H9 (cell line): ENCODE measurements at regions not wholly inside any gene's neighbourhood (a gene's known extent, or its start where the extent isn't known, plus 50 kb on each side); places are given as distances from the start of the nearest gene placed in this dataset.
A peak's percentile ranks its signal among the peaks of the same experiment; 100 is the strongest.

Experiments used
- DNase-seq: peaks from one replicate; pipeline ENCODE4 v3.0.0-alpha.2; 2017
- H2AFZ ChIP-seq: one replicate; pipeline ENCODE4 v1.6.1; 2013; ENCODE audit warnings: mild to moderate bottlenecking, low read length, control low read depth, moderate library complexity
- H2AK5ac ChIP-seq: 2 replicates; pipeline ENCODE4 v1.6.1; 2013; ENCODE audit warnings: low read length, control low read depth, mixed read lengths; ENCODE audit not compliant: insufficient read length
- H2BK120ac ChIP-seq: one replicate; pipeline ENCODE4 v1.6.1; 2013; ENCODE audit warnings: low read depth, mild to moderate bottlenecking, low read length, control low read depth, inconsistent platforms; ENCODE audit not compliant: poor library complexity, severe bottlenecking
- H2BK12ac ChIP-seq: 2 replicates; pipeline ENCODE4 v1.6.1; 2013; ENCODE audit warnings: low read length, control low read depth, mixed read lengths, low read depth; ENCODE audit not compliant: insufficient read length
- H2BK15ac ChIP-seq: 2 replicates; pipeline ENCODE4 v1.6.1; 2013; ENCODE audit warnings: low read depth, low read length, control low read depth
- H2BK20ac ChIP-seq: one replicate; pipeline ENCODE4 v1.6.1; 2013; ENCODE audit warnings: low read depth, mild to moderate bottlenecking, low read length, control low read depth, inconsistent platforms; ENCODE audit not compliant: poor library complexity, severe bottlenecking
- H2BK5ac ChIP-seq: 2 replicates; pipeline ENCODE4 v1.6.1; 2013; ENCODE audit warnings: low read length, control low read depth, mixed read lengths; ENCODE audit not compliant: insufficient read length
- H3K14ac ChIP-seq: 2 replicates; pipeline ENCODE4 v1.6.1; 2013; ENCODE audit warnings: low read length, control low read depth; ENCODE audit not compliant: insufficient read depth
- H3K18ac ChIP-seq: 2 replicates; pipeline ENCODE4 v1.6.1; 2013; ENCODE audit warnings: low read depth, mild to moderate bottlenecking, mixed read lengths, low read length, control low read depth; ENCODE audit not compliant: insufficient read length
- H3K23ac ChIP-seq: 2 replicates; pipeline ENCODE4 v1.6.1; 2013; ENCODE audit warnings: low read length, control low read depth, mixed read lengths, low read depth; ENCODE audit not compliant: insufficient read length
- H3K23me2 ChIP-seq: 2 replicates; pipeline ENCODE4 v1.6.1; 2013; ENCODE audit warnings: low read depth, mild to moderate bottlenecking, mixed read lengths, low read length, control low read depth; ENCODE audit not compliant: insufficient read length, poor library complexity, severe bottlenecking
- H3K27ac ChIP-seq: 2 replicates; pipeline ENCODE4 v1.5.1; 2013; ENCODE audit warnings: low read length, control low read depth, mixed read lengths, low read depth; ENCODE audit not compliant: insufficient read length
- H3K27me3 ChIP-seq: 2 replicates; pipeline ENCODE4 v1.6.1; 2013; ENCODE audit warnings: low read length, control low read depth, inconsistent platforms; ENCODE audit not compliant: insufficient read depth
- H3K4ac ChIP-seq: 2 replicates; pipeline ENCODE4 v1.6.1; 2013; ENCODE audit warnings: low read depth, mild to moderate bottlenecking, control low read depth, inconsistent platforms, low read length, moderate library complexity
- H3K4me1 ChIP-seq: 2 replicates; pipeline ENCODE4 v1.6.1; 2013; ENCODE audit warnings: low read length, control low read depth, inconsistent platforms; ENCODE audit not compliant: insufficient read depth
- H3K4me2 ChIP-seq: 2 replicates; pipeline ENCODE4 v1.6.1; 2013; ENCODE audit warnings: low read length, control low read depth, mixed read lengths; ENCODE audit not compliant: insufficient read length, insufficient read depth
- H3K56ac ChIP-seq: 2 replicates; pipeline ENCODE4 v1.6.1; 2013; ENCODE audit warnings: low read depth, mild to moderate bottlenecking, mixed read lengths, low read length, control low read depth; ENCODE audit not compliant: insufficient read length
- H3K79me1 ChIP-seq: 2 replicates; pipeline ENCODE4 v1.6.1; 2013; ENCODE audit warnings: low read depth, mild to moderate bottlenecking, moderate library complexity, low read length, control low read depth, inconsistent platforms; ENCODE audit not compliant: insufficient read depth, poor library complexity, severe bottlenecking
- H3K79me2 ChIP-seq: 2 replicates; pipeline ENCODE4 v1.6.1; 2013; ENCODE audit warnings: low read length, control low read depth, inconsistent platforms; ENCODE audit not compliant: insufficient read depth
- H3K9ac ChIP-seq: 2 replicates; pipeline ENCODE4 v1.6.1; 2013; ENCODE audit warnings: low read length, control low read depth, mixed read lengths; ENCODE audit not compliant: insufficient read length; ENCODE audit errors: extremely low read depth
- H3K9me3 ChIP-seq: one replicate; pipeline ENCODE4 v1.6.1; 2013; ENCODE audit warnings: low read depth, low read length, inconsistent platforms; ENCODE audit not compliant: control insufficient read depth
- H3T11ph ChIP-seq: one replicate; pipeline ENCODE4 v1.6.1; 2013; ENCODE audit warnings: mild to moderate bottlenecking, low read length, control low read depth, inconsistent platforms
- H4K20me1 ChIP-seq: one replicate; pipeline ENCODE4 v1.6.1; 2013; ENCODE audit not compliant: control insufficient read depth, insufficient read length, insufficient read depth
- H4K5ac ChIP-seq: 2 replicates; pipeline ENCODE4 v1.6.1; 2013; ENCODE audit warnings: low read depth, mild to moderate bottlenecking, mixed read lengths, low read length, control low read depth; ENCODE audit not compliant: insufficient read length
- H4K8ac ChIP-seq: replicated peaks from 2 replicates; pipeline ENCODE4 v1.6.1; 2013; ENCODE audit warnings: low read length, control low read depth, mixed read lengths, low read depth; ENCODE audit not compliant: insufficient read length
- H4K91ac ChIP-seq: 2 replicates; pipeline ENCODE4 v1.6.1; 2013; ENCODE audit warnings: low read depth, mild to moderate bottlenecking, moderate library complexity, mixed read lengths, low read length, control low read depth; ENCODE audit not compliant: insufficient read length
- H3K27ac Mint-ChIP-seq, 3 experiments: 2 replicates in 2 of 3; 3 replicates in 1 of 3; pipeline ENCODE4 v1.8.0; 2020 to 2021; ENCODE audit warnings: mixed read lengths in 3 of 3, mild to moderate bottlenecking in 1 of 3, moderate library complexity in 1 of 3
- H3K27me3 Mint-ChIP-seq: 2 replicates; pipeline ENCODE4 v1.8.0; 2021; ENCODE audit warnings: low read depth, mild to moderate bottlenecking, moderate library complexity, mixed read lengths
- H3K36me3 Mint-ChIP-seq, 3 experiments: 2 replicates in 2 of 3; 3 replicates in 1 of 3; pipeline ENCODE4 v1.8.0; 2020 to 2021; ENCODE audit warnings: low read depth in 3 of 3, mixed read lengths in 3 of 3; ENCODE audit not compliant: insufficient read depth in 1 of 3
- H3K4me1 Mint-ChIP-seq, 2 experiments: 2 replicates each; pipeline ENCODE4 v1.8.0; 2020; ENCODE audit warnings: mixed read lengths in 2 of 2
- H3K4me3 Mint-ChIP-seq, 2 experiments: 2 replicates in 1 of 2; 3 replicates in 1 of 2; pipeline ENCODE4 v1.8.0; 2020 to 2021; ENCODE audit warnings: mild to moderate bottlenecking in 2 of 2, mixed read lengths in 2 of 2, moderate library complexity in 1 of 2
- H3K9me3 Mint-ChIP-seq, 2 experiments: 2 replicates in 1 of 2; 3 replicates in 1 of 2; pipeline ENCODE4 v1.8.0; 2020; ENCODE audit warnings: mild to moderate bottlenecking in 2 of 2, mixed read lengths in 2 of 2, moderate library complexity in 1 of 2
- WGBS: extraction: QIAGEN DNeasy Blood & Tissue Kit; methylation state at CpG from one replicate; pipeline ENCODE4 v1.1.7; 2013; ENCODE audit warnings: missing lambda C conversion rate, low lambda C conversion rate, mixed read lengths; ENCODE audit not compliant: insufficient read length; ENCODE audit errors: extremely low coverage; 5-methylcytosine and 5-hydroxymethylcytosine counted together
- TF ChIP-seq, protein P1 (sequence below): fragments of 200-600 bp; sonication (generic); conservative IDR thresholded peaks from 3 replicates; pipeline ENCODE4 v1.8.0; 2021; ENCODE audit warnings: antibody characterized with exemption, mild to moderate bottlenecking

- H3K56ac ChIP-seq, result no peak overlapping the region
- no peaks in the 10 kb centered on the region for H3K79me1 ChIP-seq
- no peaks in the 10 kb centered on the region for H3K79me2 ChIP-seq
- H3T11ph ChIP-seq, result no peak overlapping the region
- no peak overlapping the region for H3K27ac Mint-ChIP-seq
- no peak for DNase-seq
- H2BK20ac ChIP-seq, result no peak overlapping the region
- H3K23ac ChIP-seq, result no peak overlapping the region
- H2AK5ac ChIP-seq, result no peak overlapping the region
- no peaks in the 10 kb centered on the region for H4K20me1 ChIP-seq
- H3K9me3 Mint-ChIP-seq, result no peaks in the 10 kb centered on the region
- H2BK12ac ChIP-seq, result no peak overlapping the region
- H4K5ac ChIP-seq, result no peak overlapping the region
- no peak overlapping the region for H3K9ac ChIP-seq
- no peaks in the 10 kb centered on the region for H3K27me3 ChIP-seq
- H2BK15ac ChIP-seq, result no peak overlapping the region
- TF ChIP-seq, protein P1, sequence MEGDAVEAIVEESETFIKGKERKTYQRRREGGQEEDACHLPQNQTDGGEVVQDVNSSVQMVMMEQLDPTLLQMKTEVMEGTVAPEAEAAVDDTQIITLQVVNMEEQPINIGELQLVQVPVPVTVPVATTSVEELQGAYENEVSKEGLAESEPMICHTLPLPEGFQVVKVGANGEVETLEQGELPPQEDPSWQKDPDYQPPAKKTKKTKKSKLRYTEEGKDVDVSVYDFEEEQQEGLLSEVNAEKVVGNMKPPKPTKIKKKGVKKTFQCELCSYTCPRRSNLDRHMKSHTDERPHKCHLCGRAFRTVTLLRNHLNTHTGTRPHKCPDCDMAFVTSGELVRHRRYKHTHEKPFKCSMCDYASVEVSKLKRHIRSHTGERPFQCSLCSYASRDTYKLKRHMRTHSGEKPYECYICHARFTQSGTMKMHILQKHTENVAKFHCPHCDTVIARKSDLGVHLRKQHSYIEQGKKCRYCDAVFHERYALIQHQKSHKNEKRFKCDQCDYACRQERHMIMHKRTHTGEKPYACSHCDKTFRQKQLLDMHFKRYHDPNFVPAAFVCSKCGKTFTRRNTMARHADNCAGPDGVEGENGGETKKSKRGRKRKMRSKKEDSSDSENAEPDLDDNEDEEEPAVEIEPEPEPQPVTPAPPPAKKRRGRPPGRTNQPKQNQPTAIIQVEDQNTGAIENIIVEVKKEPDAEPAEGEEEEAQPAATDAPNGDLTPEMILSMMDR, result no peak
- H3K36me3 Mint-ChIP-seq, result no peaks in the 10 kb centered on the region
- H2AFZ ChIP-seq, result peak overlapping the region; percentile 29
- peaks cover 17 to 20% of the 10 kb centered on the region in 2 experiments for H3K4me1 Mint-ChIP-seq
- H3K4ac ChIP-seq, result no peak overlapping the region
- H3K23me2 ChIP-seq, result no peaks in the 10 kb centered on the region
- H3K4me2 ChIP-seq, result no peak overlapping the region
- 0 out of 2 replicates have a peak, but pooled peaks cover 2% of the 10 kb centered on the region for H3K4me1 ChIP-seq
- no CpG with 5 or more reads among the region's 4 CpGs for WGBS
- H4K91ac ChIP-seq, result no peak overlapping the region
- H3K18ac ChIP-seq, result no peak overlapping the region
- no peak overlapping the region for H2BK120ac ChIP-seq
- no peaks in the 10 kb centered on the region for H3K9me3 ChIP-seq
- no peak overlapping the region for H3K4me3 Mint-ChIP-seq
- H3K27me3 Mint-ChIP-seq, result no peaks in the 10 kb centered on the region
- H3K14ac ChIP-seq, result no peak overlapping the region; the same call in 1 of the 2 replicates
- H3K27ac ChIP-seq, result no peak overlapping the region
- H2BK5ac ChIP-seq, result no peak overlapping the region
- no peak overlapping the region for H4K8ac ChIP-seq
Observed at GRCh38 chr4:15233264-15233597, 194.6 kb upstream of the C1QTNF7 start.
